Peyer's patch (tissue), 4 donors: ENCODE measurements at regions not wholly inside any gene's neighbourhood (a gene's known extent, or its start where the extent isn't known, plus 50 kb on each side); places are given as distances from the start of the nearest gene placed in this dataset.

Experiments
- POLR2A ChIP-seq, 2 donors: fragments of 450-650 bp; IDR thresholded peaks; one replicate each; pipeline ENCODE4 v1.5.1; 2017; ENCODE audit warnings: antibody characterized with exemption in 2 of 2, mild to moderate bottlenecking in 2 of 2, moderate library complexity in 2 of 2
- TF ChIP-seq, protein P1 (sequence below), 6 experiments: fragments of 450-650 bp in 4 of 6; fragments of 200-600 bp in 2 of 6; sonication (generic) in 1 of 6; IDR thresholded peaks; one replicate each; pipeline ENCODE4 v1.5.1; 2017 to 2019; ENCODE audit warnings: antibody characterized with exemption in 6 of 6, mild to moderate bottlenecking in 3 of 6, moderate library complexity in 1 of 6

DNA sequence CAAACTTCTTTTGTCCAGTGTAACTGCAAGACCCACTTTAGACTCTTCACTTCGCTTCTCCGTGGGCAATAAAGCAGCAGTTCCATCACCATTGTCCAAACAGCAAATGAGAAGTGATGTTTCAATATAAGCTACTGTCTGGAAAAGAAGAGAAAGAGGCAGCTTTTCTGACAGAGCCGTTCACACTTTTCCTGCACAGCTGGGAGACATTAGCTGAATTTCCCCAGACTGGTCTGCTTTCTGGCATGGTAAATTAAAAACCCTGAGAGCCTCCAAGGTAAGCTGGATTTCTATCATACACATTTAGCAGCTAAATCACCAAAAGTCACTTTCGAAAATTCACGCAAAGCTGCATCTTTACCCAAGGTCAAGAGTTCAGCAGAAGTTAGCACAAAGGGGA lies 108.5 kb upstream of the CMC1 start:
- TF ChIP-seq, protein P1, sequence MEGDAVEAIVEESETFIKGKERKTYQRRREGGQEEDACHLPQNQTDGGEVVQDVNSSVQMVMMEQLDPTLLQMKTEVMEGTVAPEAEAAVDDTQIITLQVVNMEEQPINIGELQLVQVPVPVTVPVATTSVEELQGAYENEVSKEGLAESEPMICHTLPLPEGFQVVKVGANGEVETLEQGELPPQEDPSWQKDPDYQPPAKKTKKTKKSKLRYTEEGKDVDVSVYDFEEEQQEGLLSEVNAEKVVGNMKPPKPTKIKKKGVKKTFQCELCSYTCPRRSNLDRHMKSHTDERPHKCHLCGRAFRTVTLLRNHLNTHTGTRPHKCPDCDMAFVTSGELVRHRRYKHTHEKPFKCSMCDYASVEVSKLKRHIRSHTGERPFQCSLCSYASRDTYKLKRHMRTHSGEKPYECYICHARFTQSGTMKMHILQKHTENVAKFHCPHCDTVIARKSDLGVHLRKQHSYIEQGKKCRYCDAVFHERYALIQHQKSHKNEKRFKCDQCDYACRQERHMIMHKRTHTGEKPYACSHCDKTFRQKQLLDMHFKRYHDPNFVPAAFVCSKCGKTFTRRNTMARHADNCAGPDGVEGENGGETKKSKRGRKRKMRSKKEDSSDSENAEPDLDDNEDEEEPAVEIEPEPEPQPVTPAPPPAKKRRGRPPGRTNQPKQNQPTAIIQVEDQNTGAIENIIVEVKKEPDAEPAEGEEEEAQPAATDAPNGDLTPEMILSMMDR (IDR thresholded peaks at IDR 0.05) = no peak
- TF ChIP-seq POLR2A (IDR thresholded peaks at IDR 0.05) = no peak
